ENCODE measurements at regions not wholly inside any gene's neighbourhood (a gene's known extent, or its start where the extent isn't known, plus 50 kb on each side); places are given as distances from the start of the nearest gene placed in this dataset.

DNA sequence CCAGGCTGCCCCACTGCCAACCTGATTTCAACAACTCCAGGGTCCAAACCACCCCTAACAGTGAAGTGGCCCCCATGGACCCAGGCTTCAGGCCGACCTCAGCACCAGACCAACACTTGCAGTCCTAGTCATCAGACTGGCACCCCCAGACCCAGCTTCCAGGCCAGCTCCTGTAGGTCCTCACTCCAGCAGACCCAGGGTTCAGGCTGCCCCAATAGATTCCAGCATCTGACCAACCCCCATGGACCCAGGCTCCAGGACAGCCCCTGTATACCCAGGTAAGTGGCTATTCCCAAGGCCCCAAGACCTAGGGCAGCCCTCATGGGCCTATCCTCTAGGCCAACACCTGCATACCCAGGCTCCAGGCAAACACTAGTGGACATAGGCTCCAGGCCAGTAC is 193.8 kb upstream of the OBI1 start (continued):
- TF ChIP-seq HDAC6 (IDR thresholded peaks at IDR 0.05; ENCODE audit: low read depth, low read length) = no peak
- TF ChIP-seq SAP30 (IDR thresholded peaks at IDR 0.05; ENCODE audit: insufficient read depth, insufficient replicate concordance, low read length) = no peak
- no peak for TF ChIP-seq KDM1A (IDR thresholded peaks at IDR 0.05; ENCODE audit: borderline replicate concordance, low read length)
- no peak for TF ChIP-seq HDAC2 (IDR thresholded peaks at IDR 0.05; ENCODE audit: borderline replicate concordance in 1 of 2, low read depth in 2 of 2, low read length in 2 of 2)
- no peak for TF ChIP-seq JUN (IDR thresholded peaks at IDR 0.05; ENCODE audit: low read depth, low read length)
- TF ChIP-seq POLR2AphosphoS5 (IDR thresholded peaks at IDR 0.05; ENCODE audit: low read depth, low read length) = no peak
- no peak for TF ChIP-seq POU5F1 (IDR thresholded peaks at IDR 0.05; ENCODE audit: low read depth, low read length)
- no peak for TF ChIP-seq SIN3A (conservative IDR thresholded peaks at IDR 0.05 in 1 of 2, IDR thresholded peaks at IDR 0.05 in 1 of 2; ENCODE audit: low read depth in 1 of 2, low read length in 2 of 2)

Data from H1 (cell line).